HepG2 (cell line): ENCODE measurements at regions not wholly inside any gene's neighbourhood (a gene's known extent, or its start where the extent isn't known, plus 50 kb on each side); places are given as distances from the start of the nearest gene placed in this dataset.
A peak's percentile ranks its signal among the peaks of the same experiment; 100 is the strongest.

Experiments used
- ATAC-seq: fragments of 200-7000 bp; cut with Tn5 transposase; 3 replicates; pipeline ENCODE4 v1.9.1; 2020; ENCODE audit warnings: mild to moderate bottlenecking, moderate library complexity
- BruUV-seq: library from RNA; stranded (reverse); fragments of 400-500 nt; replicated peaks from 2 replicates; lab custom pipeline; 2021; lab: Mats Ljungman, UMichigan
- CTCF ChIA-PET: fragments of 300-600 bp; formaldehyde crosslinking; extraction: SDS; loops from one replicate; lab custom pipeline; 2021; ENCODE audit warnings: low total read pairs, inconsistent platforms, low intra/inter-chr PET ratio; lab: Yijun Ruan, JAX
- POLR2A ChIA-PET: fragments of 350-600 bp; sonication (Branson Sonifier 250); formaldehyde crosslinking; loops from one replicate; lab custom pipeline; 2020; ENCODE audit warnings: antibody characterized with exemption, inconsistent platforms; lab: Yijun Ruan, JAX
- DNase-seq: peaks from one replicate; pipeline ENCODE4 v3.0.0-alpha.2; 2015; ENCODE audit warnings: low spot score
- FAIRE-seq: peaks from 3 replicates; lab custom pipeline; 2011; peaks lifted over from hg19 to GRCh38; lab: Jason Lieb, UNC
- H2AFZ ChIP-seq: one replicate; pipeline ENCODE4 v1.6.1; 2011; ENCODE audit warnings: low read length, inconsistent platforms
- H3K27ac ChIP-seq: fragments of 300-600 bp; 3 replicates; pipeline ENCODE4 v1.8.0; 2011; ENCODE audit warnings: mixed run types, mild to moderate bottlenecking, mixed read lengths, low read length, inconsistent platforms; ENCODE audit not compliant: insufficient read depth; ENCODE audit errors: extremely low read length
- H3K27me3 ChIP-seq, 2 experiments: fragments of 200-600 bp in 1 of 2; 2 replicates in 1 of 2; 3 replicates in 1 of 2; pipeline versions ENCODE4 v1.6.0 to v1.8.0; 2011; ENCODE audit warnings: low read length in 2 of 2, mild to moderate bottlenecking in 2 of 2, moderate library complexity in 2 of 2, inconsistent platforms in 1 of 2; ENCODE audit not compliant: insufficient read depth in 2 of 2, control insufficient read depth in 1 of 2
- H3K36me3 ChIP-seq, 2 experiments: fragments of 200-600 bp in 1 of 2; replicated peaks in 1 of 2; 2 replicates in 1 of 2; 3 replicates in 1 of 2; pipeline versions ENCODE4 v1.5.1 to v1.8.0; 2011; ENCODE audit warnings: low read length in 2 of 2, inconsistent platforms in 1 of 2; ENCODE audit not compliant: insufficient read depth in 2 of 2, control insufficient read depth in 1 of 2
- H3K4me1 ChIP-seq: 2 replicates; pipeline ENCODE4 v1.5.1; 2012; ENCODE audit warnings: low read length, inconsistent platforms; ENCODE audit not compliant: insufficient read depth
- H3K4me2 ChIP-seq: 2 replicates; pipeline ENCODE4 v1.6.0; 2011; ENCODE audit warnings: low read depth, low read length, inconsistent platforms
- H3K4me3 ChIP-seq, 3 experiments: fragments of 200-600 bp in 1 of 3; sonication (generic), shearing (Covaris generic) in 1 of 3; replicated peaks in 1 of 3; 2 replicates each; pipeline ENCODE4 v1.5.1; 2011 to 2016; ENCODE audit warnings: low read length in 3 of 3, inconsistent platforms in 2 of 3, low read depth in 2 of 3, mild to moderate bottlenecking in 2 of 3, control low read depth in 1 of 3, mixed read lengths in 1 of 3; ENCODE audit not compliant: insufficient read depth in 1 of 3
- H3K79me2 ChIP-seq: one replicate; pipeline ENCODE4 v1.6.1; 2011; ENCODE audit warnings: low read length, inconsistent platforms; ENCODE audit not compliant: insufficient read depth
- H3K9ac ChIP-seq: 2 replicates; pipeline ENCODE4 v1.6.0; 2011; ENCODE audit warnings: mild to moderate bottlenecking, low read depth, low read length, inconsistent platforms; ENCODE audit not compliant: insufficient read depth
- H3K9me3 ChIP-seq: 2 replicates; pipeline ENCODE4 v1.5.1; 2012; ENCODE audit warnings: mild to moderate bottlenecking, low read length
- H4K20me1 ChIP-seq: 2 replicates; pipeline ENCODE4 v1.6.0; 2011; ENCODE audit warnings: inconsistent platforms, mild to moderate bottlenecking, low read length, moderate library complexity; ENCODE audit not compliant: insufficient read depth
- NFE2L1 ChIP-seq: sonication (generic); formaldehyde crosslinking; IDR thresholded peaks from 2 replicates; pipeline ENCODE4 v1.4.0; 2020; ENCODE audit warnings: missing genetic modification reagents, mild to moderate bottlenecking, borderline replicate concordance
- RFX5 ChIP-seq: IDR thresholded peaks from 2 replicates; pipeline ENCODE4 v1.6.1; 2011; ENCODE audit warnings: low read depth, low read length, improper control_type of control experiment
- ZNF138 ChIP-seq: sonication (generic); formaldehyde crosslinking; IDR thresholded peaks from 2 replicates; pipeline ENCODE4 v1.5.0; 2020; ENCODE audit warnings: mild to moderate bottlenecking, low read depth, missing genetic modification reagents
- ZNF543 ChIP-seq: sonication (generic); formaldehyde crosslinking; IDR thresholded peaks from 2 replicates; pipeline ENCODE4 v1.4.0; 2020; ENCODE audit warnings: mild to moderate bottlenecking, missing genetic modification reagents
- WGBS: methylation state at CpG from one replicate; pipeline ENCODE4 v1.1.6; 2017; ENCODE audit warnings: low lambda C conversion rate; 5-methylcytosine and 5-hydroxymethylcytosine counted together
- in situ Hi-C: cut with HindIII; loops from 2 replicates; pipeline ENCODE4 v1.10.0; 2017; ENCODE audit warnings: low pct_unique_long_range_greater_than_20kb; ENCODE audit not compliant: extremely low pct_ligation_motif_present
- intact Hi-C: fragments of 100-400 bp; cut with micrococcal nuclease; formaldehyde crosslinking; loops from one replicate; pipeline ENCODE4 v1.10.0; 2022; ENCODE audit not compliant: unreplicated experiment
- TF ChIP-seq, protein P1 (sequence below): sonication (generic); formaldehyde crosslinking; IDR thresholded peaks from 2 replicates; pipeline ENCODE4 v1.4.0; 2020; ENCODE audit warnings: missing genetic modification reagents, borderline replicate concordance
- TF ChIP-seq, protein P2 (sequence below): sonication (generic); formaldehyde crosslinking; IDR thresholded peaks from 2 replicates; pipeline ENCODE4 v1.4.0; 2020; ENCODE audit warnings: missing genetic modification reagents, borderline replicate concordance

DNA sequence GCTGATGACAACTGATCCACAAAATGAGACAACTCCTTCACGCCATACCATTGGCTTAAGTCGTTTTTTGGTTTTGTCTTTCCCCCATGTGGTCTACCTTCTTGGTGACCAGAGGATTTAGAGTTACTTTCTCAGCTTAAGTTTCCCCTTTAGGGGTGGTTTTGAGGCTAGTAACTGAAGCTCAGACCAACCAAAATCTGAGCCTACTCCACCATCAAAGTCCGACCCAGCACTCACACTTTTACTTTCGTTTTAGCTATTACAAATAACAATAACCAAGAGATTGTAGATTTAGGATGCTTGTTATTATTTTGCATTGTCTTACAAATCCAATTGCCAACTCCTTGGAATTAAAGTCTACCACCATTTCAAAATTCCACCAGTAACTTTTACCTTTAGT lies 130.6 kb upstream of the MDM1 start:
- in situ Hi-C loops = no loop called here
- Histone ChIP-seq H3K36me3 (no peaks in the 10 kb centered on the region), H3K27ac (no peak overlapping the region), H3K4me2 (peak overlapping the region; percentile 66), H3K27me3 (no peaks in the 10 kb centered on the region), H3K9ac (peak overlapping the region; percentile 27; the same call in 1 of the 2 replicates), H2AFZ (peak overlapping the region; percentile 92), H3K9me3 (no peaks in the 10 kb centered on the region)
- FAIRE-seq = no peak
- intact Hi-C loops = no loop called here
- no peak for ATAC-seq
- POLR2A ChIA-PET = no interaction called here
- TF ChIP-seq, protein P1, sequence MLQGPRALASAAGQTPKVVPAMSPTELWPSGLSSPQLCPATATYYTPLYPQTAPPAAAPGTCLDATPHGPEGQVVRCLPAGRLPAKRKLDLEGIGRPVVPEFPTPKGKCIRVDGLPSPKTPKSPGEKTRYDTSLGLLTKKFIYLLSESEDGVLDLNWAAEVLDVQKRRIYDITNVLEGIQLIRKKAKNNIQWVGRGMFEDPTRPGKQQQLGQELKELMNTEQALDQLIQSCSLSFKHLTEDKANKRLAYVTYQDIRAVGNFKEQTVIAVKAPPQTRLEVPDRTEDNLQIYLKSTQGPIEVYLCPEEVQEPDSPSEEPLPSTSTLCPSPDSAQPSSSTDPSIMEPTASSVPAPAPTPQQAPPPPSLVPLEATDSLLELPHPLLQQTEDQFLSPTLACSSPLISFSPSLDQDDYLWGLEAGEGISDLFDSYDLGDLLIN = no peak
- no peak for TF ChIP-seq RFX5
- no peak for TF ChIP-seq ZNF543 (CRISPR knock-in tag)
- no peak for TF ChIP-seq NFE2L1 (CRISPR knock-in tag)
- TF ChIP-seq, protein P2, sequence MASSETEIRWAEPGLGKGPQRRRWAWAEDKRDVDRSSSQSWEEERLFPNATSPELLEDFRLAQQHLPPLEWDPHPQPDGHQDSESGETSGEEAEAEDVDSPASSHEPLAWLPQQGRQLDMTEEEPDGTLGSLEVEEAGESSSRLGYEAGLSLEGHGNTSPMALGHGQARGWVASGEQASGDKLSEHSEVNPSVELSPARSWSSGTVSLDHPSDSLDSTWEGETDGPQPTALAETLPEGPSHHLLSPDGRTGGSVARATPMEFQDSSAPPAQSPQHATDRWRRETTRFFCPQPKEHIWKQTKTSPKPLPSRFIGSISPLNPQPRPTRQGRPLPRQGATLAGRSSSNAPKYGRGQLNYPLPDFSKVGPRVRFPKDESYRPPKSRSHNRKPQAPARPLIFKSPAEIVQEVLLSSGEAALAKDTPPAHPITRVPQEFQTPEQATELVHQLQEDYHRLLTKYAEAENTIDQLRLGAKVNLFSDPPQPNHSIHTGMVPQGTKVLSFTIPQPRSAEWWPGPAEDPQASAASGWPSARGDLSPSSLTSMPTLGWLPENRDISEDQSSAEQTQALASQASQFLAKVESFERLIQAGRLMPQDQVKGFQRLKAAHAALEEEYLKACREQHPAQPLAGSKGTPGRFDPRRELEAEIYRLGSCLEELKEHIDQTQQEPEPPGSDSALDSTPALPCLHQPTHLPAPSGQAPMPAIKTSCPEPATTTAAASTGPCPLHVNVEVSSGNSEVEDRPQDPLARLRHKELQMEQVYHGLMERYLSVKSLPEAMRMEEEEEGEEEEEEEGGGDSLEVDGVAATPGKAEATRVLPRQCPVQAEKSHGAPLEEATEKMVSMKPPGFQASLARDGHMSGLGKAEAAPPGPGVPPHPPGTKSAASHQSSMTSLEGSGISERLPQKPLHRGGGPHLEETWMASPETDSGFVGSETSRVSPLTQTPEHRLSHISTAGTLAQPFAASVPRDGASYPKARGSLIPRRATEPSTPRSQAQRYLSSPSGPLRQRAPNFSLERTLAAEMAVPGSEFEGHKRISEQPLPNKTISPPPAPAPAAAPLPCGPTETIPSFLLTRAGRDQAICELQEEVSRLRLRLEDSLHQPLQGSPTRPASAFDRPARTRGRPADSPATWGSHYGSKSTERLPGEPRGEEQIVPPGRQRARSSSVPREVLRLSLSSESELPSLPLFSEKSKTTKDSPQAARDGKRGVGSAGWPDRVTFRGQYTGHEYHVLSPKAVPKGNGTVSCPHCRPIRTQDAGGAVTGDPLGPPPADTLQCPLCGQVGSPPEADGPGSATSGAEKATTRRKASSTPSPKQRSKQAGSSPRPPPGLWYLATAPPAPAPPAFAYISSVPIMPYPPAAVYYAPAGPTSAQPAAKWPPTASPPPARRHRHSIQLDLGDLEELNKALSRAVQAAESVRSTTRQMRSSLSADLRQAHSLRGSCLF = no peak
- no peak for TF ChIP-seq ZNF138 (CRISPR knock-in tag)
- TF ChIP-seq, all 625 proteins: peak for 0
- Histone ChIP-seq H3K4me3 (peak overlapping the region; percentile 27 to 47 (median 36); a peak in 3 of 6 replicates), H4K20me1 (no peaks in the 10 kb centered on the region), H3K4me1 (no peaks in the 10 kb centered on the region), H3K79me2 (no peaks in the 10 kb centered on the region)
- BruUV-seq = no TSS peak
- CTCF ChIA-PET = no interaction called here
- DNase-seq = no peak
- WGBS = 24% methylated on average over 4 of the region's 4 CpGs
